SK-MEL-5 (cell line): ENCODE measurements at regions not wholly inside any gene's neighbourhood (a gene's known extent, or its start where the extent isn't known, plus 50 kb on each side); places are given as distances from the start of the nearest gene placed in this dataset.

ENCODE experiments used
- DNase-seq: peaks from one replicate; pipeline ENCODE4 v3.0.0-alpha.2; 2016; ENCODE audit warnings: low read depth, low spot score
- in situ Hi-C: cut with HindIII; loops from 2 replicates; pipeline ENCODE4 v1.10.0; 2016; ENCODE audit warnings: low sequenced_read_pairs, high pct_unique_total_duplicates, low pct_unique_long_range_greater_than_20kb

- no peak for DNase-seq
- in situ Hi-C loops = no loop called here
Observed at GRCh38 chr6:129778793-129779192, 68.8 kb upstream of the ARHGAP18 start.

- in situ Hi-C loops = no loop called here
- DNase-seq = no peak
Observed at GRCh38 chr6:129777371-129777770, 67.4 kb upstream of the ARHGAP18 start.

- in situ Hi-C loops = no loop called here
- no peak for DNase-seq
Observed at GRCh38 chr6:129776542-129777330, 66.8 kb upstream of the ARHGAP18 start.

- in situ Hi-C loops = no loop called here
- DNase-seq = peak; percentile 83
Observed at GRCh38 chr6:129774697-129775447, 64.9 kb upstream of the ARHGAP18 start.

GRCh38 chr6:129773304-129773703 lies 63.3 kb upstream of the ARHGAP18 start:
- DNase-seq = no peak
- in situ Hi-C loops = no loop called here

GRCh38 chr6:129771678-129772077 lies 61.7 kb upstream of the ARHGAP18 start:
- in situ Hi-C loops = no loop called here
- DNase-seq = no peak

GRCh38 chr6:129767776-129768485 lies 58.0 kb upstream of the ARHGAP18 start:
- in situ Hi-C loops = no loop called here
- DNase-seq = no peak

- in situ Hi-C loops = no loop called here
- no peak for DNase-seq
Observed at GRCh38 chr6:129766959-129767728, 57.2 kb upstream of the ARHGAP18 start.

- DNase-seq = no peak
- in situ Hi-C loops = no loop called here
Observed at GRCh38 chr6:129764761-129765407, 54.9 kb upstream of the ARHGAP18 start.

GRCh38 chr6:129759796-129760605 lies 50.0 kb upstream of the ARHGAP18 start:
- no peak for DNase-seq
- in situ Hi-C loops = no loop called here
